Esophagus (tissue), 2 donors: ENCODE measurements at regions not wholly inside any gene's neighbourhood (a gene's known extent, or its start where the extent isn't known, plus 50 kb on each side); places are given as distances from the start of the nearest gene placed in this dataset.
A peak's percentile ranks its signal among the peaks of the same experiment; 100 is the strongest.
"Not testable (repeated sequence)": the region's sequence is repeated elsewhere in the genome, so short reads cannot be mapped to it uniquely, and the experiment has no call there.

Source experiments
- H3K27ac ChIP-seq, 2 donors: one replicate each; pipeline ENCODE4 v1.5.1; 2013; ENCODE audit warnings: low read depth in 2 of 2, mild to moderate bottlenecking in 2 of 2, inconsistent platforms in 1 of 2, low read length in 1 of 2, moderate library complexity in 1 of 2
- H3K27me3 ChIP-seq, 2 donors: one replicate each; pipeline ENCODE4 v1.6.1; 2013; ENCODE audit warnings: low read length in 2 of 2, control low read depth in 1 of 2, mild to moderate bottlenecking in 1 of 2; ENCODE audit not compliant: insufficient read depth in 2 of 2, control insufficient read depth in 1 of 2
- H3K36me3 ChIP-seq, 2 donors: one replicate each; pipeline ENCODE4 v1.6.1; 2013; ENCODE audit warnings: low read length in 1 of 2; ENCODE audit not compliant: control insufficient read depth in 2 of 2, insufficient read depth in 2 of 2
- H3K4me1 ChIP-seq, 2 donors: one replicate each; pipeline ENCODE4 v1.6.1; 2013; ENCODE audit warnings: low read length in 1 of 2; ENCODE audit not compliant: control insufficient read depth in 2 of 2, insufficient read depth in 2 of 2
- H3K4me3 ChIP-seq, 2 donors: one replicate each; pipeline ENCODE4 v1.5.1; 2013; ENCODE audit warnings: low read length in 2 of 2, mild to moderate bottlenecking in 2 of 2, low read depth in 1 of 2, moderate library complexity in 1 of 2
- H3K9me3 ChIP-seq, 2 donors: one replicate each; pipeline ENCODE4 v1.6.1; 2013; ENCODE audit warnings: mild to moderate bottlenecking in 2 of 2, low read depth in 1 of 2, low read length in 1 of 2, moderate library complexity in 1 of 2; ENCODE audit not compliant: control insufficient read depth in 2 of 2, insufficient read depth in 1 of 2
- WGBS, 2 donors: extraction: QIAGEN DNeasy Blood & Tissue Kit; methylation state at CpG; one replicate each; pipeline ENCODE4 v1.1.7; 2013; 5-methylcytosine and 5-hydroxymethylcytosine counted together
- donor health status: healthy with polysubstance abuse.
- donor health status: Bipolar disorder and iron deficiency.

DNA sequence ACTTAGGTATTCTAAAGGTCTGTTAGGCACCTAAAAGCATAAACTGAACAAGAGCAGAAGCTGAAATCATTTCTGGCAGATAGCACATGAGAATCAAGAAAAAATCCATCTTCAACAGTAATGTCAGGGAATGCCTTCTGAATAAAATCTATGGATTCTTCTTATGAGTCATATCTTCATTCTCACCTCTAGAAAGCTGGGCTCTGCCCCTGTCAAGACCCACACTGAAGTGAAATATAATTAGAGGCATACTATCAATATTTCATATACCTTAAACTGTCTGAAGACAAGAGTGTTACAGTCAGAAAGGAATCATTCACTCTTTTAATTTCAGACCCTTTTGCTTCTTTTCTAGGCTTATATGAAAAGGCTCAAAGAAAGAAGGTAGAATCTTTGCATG, 485.8 kb upstream of the PTCHD4 start:
- Histone ChIP-seq H3K4me1 (no peaks in the 10 kb centered on the region), H3K27me3 (peaks cover 0 to 3% of the 10 kb centered on the region in 2 donors)

DNA sequence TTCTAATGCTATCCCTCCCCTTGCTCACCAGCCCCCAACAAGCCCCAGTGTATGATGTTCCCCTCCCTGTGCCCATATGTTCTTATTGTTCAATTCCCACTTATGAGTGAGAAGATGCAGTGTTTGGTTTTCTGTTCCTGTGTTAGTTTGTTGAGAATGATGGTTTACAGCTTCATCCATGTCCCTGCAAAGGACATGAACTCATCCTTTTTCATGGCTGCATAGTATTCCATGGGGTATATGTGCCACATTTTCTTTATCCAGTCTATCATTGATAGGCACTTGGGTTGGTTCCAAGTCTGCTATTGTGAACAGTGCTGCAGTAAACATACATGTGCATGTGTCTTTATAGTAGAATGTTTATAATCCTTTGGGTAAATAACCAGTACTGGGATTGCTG, 480.2 kb upstream of the PTCHD4 start:
- not testable (repeated sequence) for H3K9me3 ChIP-seq

More for the DNA sequence above, 485.8 kb upstream of the PTCHD4 start:
- Histone ChIP-seq H3K27ac (no peak overlapping the region), H3K4me3 (no peak overlapping the region), H3K36me3 (no peaks in the 10 kb centered on the region), H3K9me3 (no peaks in the 10 kb centered on the region)

DNA sequence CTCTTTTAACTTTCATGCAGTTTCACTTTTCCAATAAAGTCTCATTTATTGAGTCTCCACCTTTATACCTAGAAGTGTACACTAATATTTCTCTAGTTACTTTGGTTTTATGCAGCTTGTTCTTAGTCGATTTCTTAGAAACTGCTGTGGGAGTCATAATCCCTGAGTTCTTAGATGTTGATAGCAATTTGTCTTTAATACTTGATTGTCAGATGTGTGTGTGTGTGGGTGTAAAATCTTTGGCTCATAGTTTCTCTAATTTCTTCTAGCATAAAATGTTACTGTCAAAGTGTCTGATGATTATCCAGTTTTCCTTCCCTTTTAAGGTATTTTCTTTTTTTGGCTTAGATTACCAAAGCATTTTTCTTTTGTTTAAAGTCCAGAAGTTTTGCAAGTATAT, 473.8 kb upstream of the PTCHD4 start:
- no peak overlapping the region for H3K27ac ChIP-seq
- 38 to 49% methylated on average over 1 of the region's 1 CpG for WGBS, 2 donors
- no peak overlapping the region for H3K4me3 ChIP-seq
- H3K9me3 ChIP-seq = no peaks in the 10 kb centered on the region
- no peaks in the 10 kb centered on the region for H3K4me1 ChIP-seq
- H3K36me3 ChIP-seq = no peaks in the 10 kb centered on the region
- H3K27me3 ChIP-seq = no peaks in the 10 kb centered on the region

More for the DNA sequence above, 480.2 kb upstream of the PTCHD4 start:
- not testable (repeated sequence) for H3K4me3 ChIP-seq, H3K4me1 ChIP-seq, H3K27ac ChIP-seq, H3K27me3 ChIP-seq, H3K36me3 ChIP-seq

GRCh38 chr6:48570656-48571055, 459.7 kb upstream of the PTCHD4 start:
- Histone ChIP-seq H3K36me3 (no peaks in the 10 kb centered on the region), H3K27me3 (no peaks in the 10 kb centered on the region), H3K27ac (no peak overlapping the region), H3K9me3 (no peaks in the 10 kb centered on the region), H3K4me3 (no peak overlapping the region), H3K4me1 (no peaks in the 10 kb centered on the region)
- 87 to 93% methylated on average over 3 of the region's 3 CpGs for WGBS, 2 donors

DNA sequence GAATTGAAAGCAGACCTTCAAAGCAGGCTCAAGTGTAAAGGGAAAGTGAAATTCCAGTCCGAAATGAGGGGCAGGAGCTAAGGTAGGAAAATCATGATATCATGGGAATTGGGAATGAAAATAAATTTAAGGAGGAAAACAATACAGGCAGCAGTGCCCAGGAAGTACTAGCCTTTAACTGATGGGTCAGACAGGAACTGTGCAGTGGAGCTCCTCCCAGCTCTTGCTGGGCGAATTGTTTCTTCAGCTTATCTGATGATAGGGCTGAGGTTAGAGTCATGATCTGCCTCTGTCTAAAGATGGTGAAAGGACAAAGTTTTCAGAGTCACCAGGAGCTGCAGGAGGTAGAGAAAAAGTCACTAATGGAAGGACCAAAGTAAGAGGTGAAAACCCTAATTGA, 457.9 kb upstream of the PTCHD4 start:
- Histone ChIP-seq H3K4me3 (no peak overlapping the region), H3K27me3 (no peaks in the 10 kb centered on the region), H3K4me1 (no peaks in the 10 kb centered on the region), H3K9me3 (no peaks in the 10 kb centered on the region), H3K36me3 (no peaks in the 10 kb centered on the region), H3K27ac (no peak overlapping the region)
- WGBS, 2 donors = 63 to 77% methylated on average over 2 of the region's 2 CpGs

DNA sequence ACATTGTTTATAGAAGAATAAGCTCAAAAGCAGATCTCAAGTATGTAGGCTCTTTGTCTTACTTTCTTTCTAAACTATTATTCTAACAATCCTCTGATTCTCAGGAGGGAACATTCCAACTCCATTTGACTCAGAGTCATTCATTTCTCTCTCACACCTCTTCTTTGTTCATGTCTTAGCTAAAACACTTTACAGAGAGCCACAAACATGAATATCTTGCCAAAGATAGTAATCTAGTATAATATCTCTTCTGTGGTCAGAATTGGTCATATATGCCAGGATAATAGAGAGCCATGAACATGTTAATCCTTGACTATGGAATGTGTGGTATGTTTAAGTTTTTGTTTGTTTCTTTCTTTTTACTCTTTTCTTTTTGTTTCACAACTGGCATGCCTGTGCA, 456.0 kb upstream of the PTCHD4 start:
- no peaks in the 10 kb centered on the region for H3K9me3 ChIP-seq
- H3K4me1 ChIP-seq = no peaks in the 10 kb centered on the region
- H3K27me3 ChIP-seq = no peaks in the 10 kb centered on the region
- H3K36me3 ChIP-seq = no peaks in the 10 kb centered on the region
- H3K4me3 ChIP-seq = no peak overlapping the region
- no peak overlapping the region for H3K27ac ChIP-seq

- no peaks in the 10 kb centered on the region for H3K4me1 ChIP-seq
- H3K36me3 ChIP-seq = no peaks in the 10 kb centered on the region
- H3K27me3 ChIP-seq = no peaks in the 10 kb centered on the region
- no peak overlapping the region for H3K27ac ChIP-seq
- H3K9me3 ChIP-seq = no peaks in the 10 kb centered on the region
- H3K4me3 ChIP-seq = no peak overlapping the region
- WGBS, 2 donors = 86 to 88% methylated on average over 3 of the region's 3 CpGs
These were observed 453.2 kb upstream of the PTCHD4 start for GRCh38 chr6:48564036-48564820.

- Histone ChIP-seq H3K9me3 (no peaks in the 10 kb centered on the region), H3K4me3 (no peak overlapping the region)
- WGBS, 2 donors = 90 to 97% methylated on average over 1 of the region's 1 CpG
These were observed 452.4 kb upstream of the PTCHD4 start for GRCh38 chr6:48563433-48563832.

DNA sequence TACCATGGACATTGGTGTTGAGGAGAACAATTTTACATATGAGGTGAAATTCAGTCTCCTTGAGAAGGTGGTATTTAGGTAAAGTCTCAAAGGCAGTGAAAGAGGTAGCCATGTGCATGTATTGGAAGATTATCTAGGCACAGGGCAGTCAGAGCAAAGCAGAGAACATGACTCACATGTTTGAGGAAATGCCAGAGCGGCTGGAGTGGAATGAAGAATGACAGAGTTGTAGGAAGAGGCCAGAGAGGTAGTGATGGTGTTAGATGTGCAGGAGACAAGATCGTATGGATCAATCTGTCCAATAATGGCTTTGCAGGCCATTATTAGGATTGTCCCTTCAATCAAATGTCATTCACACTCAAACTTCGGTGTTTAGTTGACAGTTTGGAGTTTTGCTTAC, 449.4 kb upstream of the PTCHD4 start:
- WGBS, 2 donors = 60 to 69% methylated on average over 3 of the region's 3 CpGs
- Histone ChIP-seq H3K27ac (no peak overlapping the region), H3K4me1 (no peaks in the 10 kb centered on the region), H3K27me3 (no peaks in the 10 kb centered on the region), H3K4me3 (no peak overlapping the region), H3K9me3 (no peaks in the 10 kb centered on the region), H3K36me3 (no peaks in the 10 kb centered on the region)

More at GRCh38 chr6:48563433-48563832, 452.4 kb upstream of the PTCHD4 start:
- H3K27ac ChIP-seq = no peak overlapping the region
- H3K27me3 ChIP-seq = no peaks in the 10 kb centered on the region
- H3K4me1 ChIP-seq = no peaks in the 10 kb centered on the region
- H3K36me3 ChIP-seq = no peaks in the 10 kb centered on the region

DNA sequence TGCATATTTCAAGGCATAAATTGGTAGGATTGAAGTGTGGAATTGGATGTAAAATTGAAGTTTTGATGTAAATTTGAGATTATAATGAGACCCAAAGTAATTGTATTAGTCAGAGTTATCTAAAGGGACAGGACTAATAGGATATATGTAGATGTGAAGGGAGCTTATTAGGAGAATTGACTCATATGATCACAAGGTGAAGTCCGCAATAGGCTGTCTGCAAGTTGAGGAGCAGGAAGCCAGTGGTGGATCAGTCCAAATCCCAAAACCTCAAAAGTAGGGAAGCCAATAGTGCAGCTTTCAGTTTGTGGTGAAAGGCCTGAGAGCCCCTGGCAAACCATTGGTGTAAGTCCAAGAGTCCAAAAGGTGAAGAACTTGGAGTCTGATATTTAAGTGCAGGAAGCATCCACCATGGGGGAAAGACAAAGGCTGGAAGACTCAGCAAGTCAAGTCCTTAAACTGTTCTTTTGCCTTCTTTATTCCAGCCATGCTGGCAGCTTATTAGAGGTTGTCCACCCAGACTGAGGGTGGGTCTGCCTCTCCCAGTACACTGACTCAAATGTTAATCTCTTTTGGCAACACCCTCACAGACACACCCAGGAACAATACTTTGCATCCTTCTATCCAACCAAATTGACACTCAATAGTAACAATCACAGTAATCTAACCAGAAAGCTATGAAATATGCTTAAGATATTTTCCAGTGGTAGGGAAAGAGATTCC, 442.6 kb upstream of the PTCHD4 start:
- Histone ChIP-seq H3K9me3 (no peaks in the 10 kb centered on the region), H3K4me1 (no peaks in the 10 kb centered on the region), H3K27me3 (no peaks in the 10 kb centered on the region), H3K27ac (peak overlapping the region; percentile 55 to 63), H3K36me3 (no peaks in the 10 kb centered on the region), H3K4me3 (no peak overlapping the region)
- WGBS, 2 donors = 70 to 79% methylated on average over 1 of the region's 1 CpG
